NB4 (cell line): ENCODE measurements at regions not wholly inside any gene's neighbourhood (a gene's known extent, or its start where the extent isn't known, plus 50 kb on each side); places are given as distances from the start of the nearest gene placed in this dataset.

ENCODE experiments used
- CTCF ChIP-seq: IDR thresholded peaks from one replicate; pipeline ENCODE4 v1.5.1; 2012; ENCODE audit warnings: low read depth, low read length
- POLR2A ChIP-seq: IDR thresholded peaks from 2 replicates; pipeline ENCODE4 v1.6.1; 2011; ENCODE audit warnings: mild to moderate bottlenecking; ENCODE audit not compliant: insufficient read length; ENCODE audit errors: extremely low read depth

- TF ChIP-seq CTCF: no peak
- no peak for TF ChIP-seq POLR2A
These were observed 87.5 kb downstream of the BLID start for GRCh38 chr11:122028545-122028944.
